ENCODE measurements at regions not wholly inside any gene's neighbourhood (a gene's known extent, or its start where the extent isn't known, plus 50 kb on each side); places are given as distances from the start of the nearest gene placed in this dataset.

DNA sequence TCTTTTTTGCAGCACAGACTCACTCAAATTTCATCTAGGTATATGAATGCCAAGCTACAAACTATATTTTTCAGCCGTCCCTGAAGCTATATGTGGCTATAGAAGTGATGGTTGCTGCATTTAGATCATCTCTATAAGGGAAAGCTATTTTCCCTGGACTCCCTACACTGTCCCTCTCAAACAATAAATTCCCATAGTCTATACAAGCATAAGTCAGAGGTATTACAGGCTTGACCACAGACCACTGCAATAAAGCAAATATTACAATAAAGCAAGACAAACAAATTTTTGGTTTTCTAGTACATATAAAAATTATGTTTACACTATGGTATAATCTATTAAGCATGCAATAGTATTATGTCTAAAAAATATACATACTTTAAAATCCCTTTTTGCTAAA lies 1015.5 kb upstream of the LRRN3 start:
- FAIRE-seq: no peak

DNA sequence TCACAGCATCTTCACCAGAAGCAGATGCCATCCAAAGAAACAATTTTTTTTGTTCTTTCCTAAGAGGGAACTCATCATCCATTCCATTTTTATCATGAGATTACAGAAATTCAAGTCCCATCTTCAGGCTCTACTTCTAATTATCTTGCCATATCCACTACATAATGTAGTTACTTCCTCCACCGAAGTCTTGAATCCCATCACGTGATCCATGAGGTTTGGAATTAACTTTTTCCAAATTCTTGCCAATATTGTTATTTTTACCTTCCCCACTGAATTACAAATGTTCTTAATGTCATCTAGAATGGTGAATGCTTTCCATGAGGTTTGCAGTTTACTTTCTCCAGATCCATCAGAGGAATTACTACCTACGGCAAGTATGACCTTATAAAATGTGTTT lies 1014.7 kb upstream of the LRRN3 start:
- no peak for FAIRE-seq

DNA sequence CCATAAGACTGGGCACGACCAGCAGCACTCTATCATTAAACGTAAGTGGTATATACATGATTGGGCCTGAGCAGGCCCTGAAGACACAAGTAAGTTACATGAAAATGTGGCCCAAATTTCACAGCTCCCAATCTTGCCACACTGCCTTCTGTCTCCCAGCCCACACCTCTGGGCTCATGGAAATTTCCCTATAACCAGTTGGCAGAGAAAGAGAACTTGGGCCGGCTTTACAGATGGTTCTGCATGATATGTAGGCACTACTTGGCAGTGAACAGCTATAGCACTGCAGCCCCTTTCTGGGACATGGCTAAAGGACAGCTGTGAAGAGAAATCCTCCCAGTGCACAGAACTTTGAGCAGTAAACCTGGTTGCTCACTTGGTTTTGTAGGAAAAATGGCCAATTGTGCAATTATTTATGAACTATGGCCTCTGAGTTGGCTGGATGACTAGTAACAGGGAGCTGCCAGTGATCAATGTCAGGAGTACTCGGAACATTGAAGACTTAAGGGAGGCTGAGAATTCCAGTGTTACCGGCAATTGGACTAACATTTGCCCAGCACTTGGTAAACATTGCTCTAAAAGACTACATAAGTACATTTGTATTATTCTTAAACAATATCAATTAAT lies 1006.6 kb upstream of the LRRN3 start:
- FAIRE-seq: no peak

DNA sequence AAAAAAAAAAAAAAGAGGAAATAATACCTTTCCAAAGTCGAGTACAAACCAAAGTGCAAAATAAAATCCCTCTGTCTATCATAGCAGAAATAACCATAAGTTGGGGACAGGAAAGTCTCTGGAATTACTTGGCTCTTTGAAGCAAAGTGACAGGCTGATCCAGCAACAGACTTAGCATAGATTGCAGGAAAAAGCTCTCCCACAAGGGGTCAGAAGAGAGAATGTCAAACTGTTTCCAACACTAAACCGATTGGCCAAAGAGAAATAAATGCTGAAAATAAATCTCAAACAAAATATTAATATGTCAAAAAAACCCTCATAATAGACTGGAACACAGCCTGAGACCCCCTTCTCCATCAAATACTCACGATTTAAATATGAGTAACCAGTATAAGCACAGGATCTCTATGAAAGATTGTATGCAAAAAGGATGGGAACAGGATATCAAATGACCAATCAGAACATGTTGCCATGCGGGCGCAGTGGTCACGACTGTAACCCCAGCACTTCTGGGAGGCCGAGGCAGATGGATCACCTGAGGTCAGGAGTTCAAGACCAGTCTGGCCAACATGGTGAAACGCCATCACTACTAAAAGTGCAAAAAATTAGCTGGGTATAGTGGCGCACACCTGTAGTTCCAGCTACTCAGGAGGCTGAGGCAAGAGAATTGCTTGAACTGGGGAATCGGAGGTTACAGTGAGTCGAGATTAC lies 1000.7 kb upstream of the LRRN3 start:
- FAIRE-seq: no peak

DNA sequence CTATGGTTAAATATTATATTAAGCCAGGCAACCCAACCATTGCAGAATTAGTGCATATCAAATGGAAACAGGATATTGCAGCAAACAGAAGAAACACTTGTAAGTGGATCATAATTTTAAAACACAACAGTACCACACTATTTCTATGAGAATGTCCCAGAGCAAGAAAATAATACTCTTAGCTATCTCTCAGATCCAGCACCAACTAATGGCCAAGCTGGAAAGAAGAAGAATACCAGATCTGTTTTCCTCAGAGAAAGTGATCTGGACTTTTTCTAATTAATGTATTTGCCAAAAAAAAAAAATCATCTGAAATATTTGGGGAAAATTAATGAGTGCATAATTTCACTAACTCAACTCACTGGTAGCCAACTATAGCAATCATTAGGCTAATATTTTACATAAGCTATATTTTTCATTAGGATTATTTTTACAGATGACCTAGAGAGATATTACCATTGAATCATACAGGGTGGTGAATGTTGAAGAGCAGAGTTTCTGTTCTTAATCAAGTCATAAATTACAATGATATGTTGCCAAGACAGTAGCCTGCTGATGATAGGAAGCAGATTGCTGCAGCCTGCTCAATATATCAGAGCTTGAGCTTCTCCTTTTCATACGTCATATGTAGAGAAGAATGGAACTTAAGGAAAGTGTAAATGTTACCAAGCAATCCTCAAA lies 995.4 kb upstream of the LRRN3 start:
- no peak for FAIRE-seq

DNA sequence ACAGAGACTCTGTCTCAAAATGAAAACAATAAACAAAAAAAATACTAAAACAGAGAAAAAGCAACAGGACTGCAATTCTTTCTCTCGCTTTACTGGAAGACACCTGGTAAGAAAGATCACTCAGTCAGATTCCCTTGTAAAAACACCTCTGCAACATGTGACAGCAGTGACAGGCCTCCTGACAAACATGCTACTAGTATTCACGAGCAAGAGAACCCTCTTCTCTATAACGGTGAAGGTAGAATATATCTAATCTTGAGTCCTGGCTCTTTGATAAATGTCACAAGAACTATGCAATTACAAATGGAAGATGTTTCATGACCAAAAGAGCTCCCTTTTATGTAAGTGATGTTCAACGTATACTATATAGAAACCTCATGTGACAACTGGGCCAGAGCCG lies 986.7 kb upstream of the LRRN3 start:
- FAIRE-seq: no peak

DNA sequence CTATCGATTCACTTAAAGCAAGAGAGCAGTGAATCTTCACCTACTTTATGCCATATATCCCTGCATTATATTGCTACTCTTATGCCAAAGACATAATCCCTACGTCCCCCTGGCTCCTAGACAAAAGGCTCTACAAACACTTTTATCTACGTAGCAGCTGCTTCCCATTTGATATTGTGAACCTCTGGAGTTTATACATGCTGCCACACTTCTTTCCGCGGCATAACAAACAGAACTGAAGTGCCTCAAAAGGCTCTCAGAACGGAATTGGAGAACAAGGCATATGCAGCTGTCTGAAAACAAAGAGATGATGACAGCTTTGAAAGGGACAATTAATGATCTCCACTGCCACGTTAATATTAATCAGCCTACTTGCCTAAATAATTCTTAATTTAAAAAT lies 985.6 kb upstream of the LRRN3 start:
- FAIRE-seq: no peak

DNA sequence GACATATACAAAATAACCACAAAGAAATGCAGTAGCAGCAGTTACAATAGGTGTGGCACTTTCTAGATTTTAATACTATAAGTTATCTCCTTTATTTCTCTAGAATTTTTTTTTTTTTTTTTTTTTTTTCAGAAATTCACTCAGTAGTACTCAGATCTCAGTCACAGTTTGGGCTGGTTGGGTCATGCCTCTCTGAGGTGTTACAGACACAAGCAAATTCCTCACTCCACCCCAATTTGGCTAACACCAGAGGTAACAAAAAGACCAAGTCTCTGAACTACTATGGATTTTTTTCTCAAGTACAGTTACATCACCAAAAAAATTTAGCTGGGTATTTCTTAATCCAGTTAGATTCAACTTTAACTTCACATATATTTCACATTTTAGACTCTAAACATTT lies 985.1 kb upstream of the LRRN3 start:
- FAIRE-seq: no peak

DNA sequence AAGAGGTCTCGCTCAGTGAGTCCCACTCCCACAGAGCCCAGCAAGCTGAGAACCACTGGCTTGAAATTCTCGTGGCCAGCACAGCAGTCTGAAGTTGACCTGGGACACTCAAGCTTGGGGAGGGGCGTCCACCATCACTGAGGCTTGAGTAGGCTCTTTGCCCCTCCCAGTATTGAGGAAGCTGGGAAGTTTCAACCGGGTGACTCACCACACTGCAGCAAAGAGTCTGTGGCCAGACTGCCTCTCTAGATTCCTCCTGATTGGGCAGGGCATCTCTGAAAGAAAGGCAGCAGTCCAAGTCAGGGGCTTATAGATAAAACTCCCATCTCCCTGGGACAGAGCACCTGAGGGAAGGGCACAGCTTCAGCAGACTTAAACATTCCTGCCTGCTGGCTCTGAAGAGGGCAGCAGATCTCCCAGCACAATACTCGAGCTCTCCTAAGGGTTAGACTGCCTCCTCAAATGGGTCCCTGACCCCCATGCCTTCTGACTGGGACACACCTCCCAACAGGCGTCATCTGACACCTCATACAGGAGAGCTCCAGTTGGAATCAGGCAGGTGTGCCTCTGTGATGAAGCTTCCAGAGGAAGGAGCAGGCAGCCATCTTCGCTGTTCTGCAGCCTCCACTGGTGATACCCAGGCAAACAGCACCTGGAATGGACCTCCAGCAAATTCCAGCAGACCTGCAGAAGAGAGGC lies 970.9 kb upstream of the LRRN3 start:
- FAIRE-seq: no peak

DNA sequence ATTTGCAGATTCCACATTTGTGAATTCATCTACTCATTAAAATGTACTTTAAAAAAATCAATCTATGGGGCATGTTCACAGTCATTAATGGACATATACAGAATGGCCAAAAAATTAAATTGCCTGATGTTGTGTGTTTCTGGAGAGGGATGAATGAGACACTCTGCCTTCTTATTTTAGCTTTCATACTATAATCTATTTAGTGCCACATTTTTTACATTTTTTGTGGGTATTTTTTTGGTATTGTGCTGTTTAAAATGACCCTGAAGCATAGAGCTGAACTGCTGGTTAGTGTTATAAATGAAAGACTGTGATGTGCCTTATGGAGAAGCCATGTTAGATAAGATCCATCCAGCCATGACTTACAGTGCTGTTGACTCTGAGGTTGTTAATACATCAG lies 961.8 kb upstream of the LRRN3 start:
- FAIRE-seq: no peak

DNA sequence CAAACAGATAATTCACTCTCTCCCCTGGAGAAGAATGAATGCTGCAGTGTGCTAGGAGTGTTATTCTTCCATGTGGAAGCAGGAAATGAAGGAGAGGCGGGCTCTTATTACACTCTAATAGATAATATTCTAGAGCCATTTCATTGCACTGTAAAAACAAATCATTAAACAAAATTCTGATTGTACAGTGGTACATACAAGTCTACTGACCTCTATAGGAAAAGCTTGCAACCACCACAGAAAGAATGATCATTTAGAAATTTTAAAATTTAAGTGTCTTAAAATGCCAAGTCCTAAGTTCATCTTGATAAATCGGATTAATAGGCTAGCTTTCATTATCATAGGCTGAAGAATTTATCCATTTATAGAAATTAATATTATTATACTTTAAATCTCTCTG lies 960.3 kb upstream of the LRRN3 start:
- peak; percentile 66 for FAIRE-seq

DNA sequence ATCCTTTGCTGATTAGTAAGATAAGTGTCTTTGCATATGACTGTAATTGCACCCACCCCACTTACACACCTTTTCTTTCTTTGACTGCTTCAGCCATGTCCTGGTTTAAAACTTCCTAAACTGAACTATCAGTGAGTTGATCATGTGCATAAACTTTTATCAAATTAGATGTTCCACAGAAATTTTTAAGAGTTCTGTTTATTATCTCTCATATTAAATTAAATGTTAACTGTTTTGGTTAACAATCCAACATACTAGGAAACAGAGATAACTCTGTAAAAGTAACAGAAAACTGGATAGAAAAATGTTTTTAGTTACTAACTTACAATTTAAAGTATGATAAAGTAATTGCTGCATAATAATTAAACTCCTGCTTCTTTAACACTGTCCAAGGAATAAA lies 959.6 kb upstream of the LRRN3 start:
- no peak for FAIRE-seq

DNA sequence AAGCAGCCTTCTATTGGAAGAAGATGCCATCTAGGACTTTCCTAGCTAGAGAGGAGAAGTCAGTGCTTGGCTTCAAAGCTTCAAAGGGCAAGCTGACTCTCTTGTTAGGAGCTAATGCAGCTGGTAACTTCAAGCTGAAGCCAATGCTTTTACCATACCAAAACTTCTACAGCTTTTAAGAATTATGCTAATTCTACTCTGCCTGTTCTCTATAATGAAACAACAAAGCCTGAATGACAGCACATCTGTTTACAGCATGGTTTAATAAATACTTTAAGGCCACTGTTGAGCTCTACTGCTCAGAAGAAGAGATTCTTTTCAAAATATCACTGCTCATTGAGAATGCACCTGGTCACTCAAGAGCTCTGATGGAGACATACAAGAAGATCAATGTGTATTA lies 951.9 kb upstream of the LRRN3 start:
- FAIRE-seq: no peak

DNA sequence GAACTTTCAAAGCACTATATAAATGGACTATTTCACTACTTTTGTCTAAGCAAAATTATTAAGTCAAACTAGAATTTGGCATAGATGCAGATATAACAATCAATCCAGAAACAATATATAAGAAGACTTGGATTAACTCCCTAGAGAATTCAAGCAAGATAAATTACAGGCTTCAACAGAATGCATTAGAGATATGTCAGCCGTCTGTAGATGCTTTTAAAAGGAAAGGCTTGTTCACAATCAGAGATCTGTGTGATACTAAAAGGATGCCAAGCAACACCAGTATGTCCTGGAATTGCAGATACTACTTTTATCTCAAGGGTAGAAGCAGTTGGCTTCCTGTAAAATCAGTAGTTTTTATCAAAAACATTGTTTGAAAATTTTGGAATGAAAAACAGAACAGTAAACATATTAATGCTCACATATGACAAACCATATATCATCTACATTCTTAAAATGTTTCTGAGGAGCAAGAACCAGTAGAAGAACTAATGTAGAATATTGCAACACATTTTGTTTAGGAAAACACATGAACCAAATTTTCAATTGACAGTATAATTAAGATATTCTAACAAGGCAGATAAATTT lies 947.9 kb upstream of the LRRN3 start:
- FAIRE-seq: no peak

DNA sequence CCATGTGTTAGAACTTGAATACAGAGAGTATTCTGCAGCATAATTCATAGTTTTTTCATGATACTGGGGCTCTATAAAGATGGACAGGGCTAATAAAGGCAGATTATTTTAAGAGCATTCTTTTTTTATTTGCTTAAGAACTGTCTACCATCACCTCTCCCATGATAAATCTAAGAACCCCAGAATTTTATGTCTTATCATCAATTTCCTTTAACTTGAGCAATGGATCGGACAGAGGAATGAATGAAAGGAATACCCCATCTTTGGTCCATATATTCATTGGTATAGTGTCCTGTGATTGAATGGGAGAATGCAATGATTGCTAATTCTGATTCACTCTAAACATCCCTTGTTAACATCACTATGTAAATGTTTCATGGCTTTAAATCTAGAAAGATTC lies 946.3 kb upstream of the LRRN3 start:
- FAIRE-seq: no peak

DNA sequence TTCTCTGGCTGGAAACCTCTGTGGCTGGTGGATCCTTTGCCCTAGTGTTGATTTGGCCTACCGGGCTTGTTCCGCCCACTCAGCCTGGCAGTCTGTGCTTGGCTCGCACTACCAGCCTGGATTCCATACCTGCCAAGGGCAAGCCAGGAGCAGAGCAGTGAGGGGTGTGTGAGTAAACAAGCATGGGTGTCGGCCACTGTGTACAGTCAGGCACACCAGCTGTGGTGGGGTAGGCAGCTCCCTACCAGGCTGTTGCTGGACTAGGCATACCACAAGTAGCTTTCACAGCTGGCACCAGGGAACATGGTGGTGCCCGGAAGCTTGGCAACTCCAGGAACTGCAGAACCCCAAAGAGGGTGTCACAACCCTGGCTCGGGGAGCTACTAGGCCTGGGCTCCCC lies 942.9 kb upstream of the LRRN3 start:
- FAIRE-seq: no peak

DNA sequence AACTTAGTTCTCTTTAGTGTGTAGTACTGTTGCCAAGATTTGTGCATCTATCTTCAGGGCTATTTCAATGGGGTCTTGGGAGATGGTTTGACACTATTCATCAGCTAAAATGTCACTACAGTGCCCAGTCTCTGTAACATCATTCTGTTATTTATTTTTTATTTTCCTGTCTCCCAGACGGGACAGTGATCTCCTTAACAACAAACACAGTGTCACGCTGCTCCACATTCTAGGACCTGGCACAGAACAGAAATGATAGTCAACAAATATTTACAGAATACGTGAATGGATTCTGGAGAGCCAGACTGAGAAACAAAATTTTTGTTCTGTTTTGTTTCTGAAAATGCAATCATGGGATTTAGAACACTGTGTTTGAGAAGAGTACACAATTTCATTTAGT lies 937.7 kb upstream of the LRRN3 start:
- no peak for FAIRE-seq

DNA sequence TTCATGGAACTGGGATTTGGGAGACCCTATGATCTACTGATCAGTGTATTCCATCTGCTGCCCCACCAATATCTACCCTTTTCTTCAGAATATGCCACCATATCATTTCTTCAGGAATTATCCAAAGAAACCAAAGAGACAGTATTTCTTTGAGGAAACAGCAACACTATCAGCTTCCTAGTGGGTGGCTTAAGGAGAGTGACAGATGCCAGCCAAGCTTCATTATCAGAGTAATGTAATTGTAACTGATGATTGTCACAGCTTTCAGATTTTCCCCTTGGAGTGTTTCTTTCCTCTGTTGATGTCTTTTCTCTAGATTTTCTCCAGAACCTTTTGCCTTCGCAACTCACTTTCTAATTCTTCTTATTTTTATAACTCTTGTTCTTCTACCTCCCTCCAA lies 934.4 kb upstream of the LRRN3 start:
- no peak for FAIRE-seq

DNA sequence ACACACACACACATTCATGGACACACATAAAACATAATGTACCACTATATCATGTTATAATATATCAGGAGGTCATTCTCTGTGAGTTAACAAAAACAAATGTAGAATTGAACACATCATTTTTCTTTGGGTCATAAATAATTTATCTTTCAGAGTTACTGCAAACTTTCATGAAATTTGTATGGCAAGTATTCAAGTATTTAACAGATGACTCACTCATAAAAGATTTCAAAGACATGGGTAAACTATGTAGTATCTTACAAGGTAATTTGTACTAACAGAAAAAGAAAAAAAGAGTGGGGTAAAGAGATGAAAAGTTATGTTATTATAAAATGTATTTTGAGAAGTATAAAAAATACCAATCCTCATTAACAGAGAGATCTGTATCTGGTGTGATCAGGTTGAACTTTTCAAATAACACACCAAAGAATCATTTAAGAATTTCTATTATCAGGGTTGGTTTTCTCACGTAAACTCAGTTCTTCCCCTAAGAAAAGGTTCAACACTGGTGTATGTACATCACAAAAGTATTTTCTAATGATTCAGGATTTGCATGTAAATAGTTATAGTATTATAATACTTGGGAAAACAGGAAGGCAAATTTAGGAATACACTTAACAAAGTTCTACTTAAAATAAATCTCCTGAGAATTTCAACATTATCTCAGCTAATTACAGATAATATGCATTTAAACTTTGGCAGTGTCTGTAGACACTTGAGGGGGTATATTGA lies 933.1 kb upstream of the LRRN3 start:
- FAIRE-seq: peak; percentile 24

DNA sequence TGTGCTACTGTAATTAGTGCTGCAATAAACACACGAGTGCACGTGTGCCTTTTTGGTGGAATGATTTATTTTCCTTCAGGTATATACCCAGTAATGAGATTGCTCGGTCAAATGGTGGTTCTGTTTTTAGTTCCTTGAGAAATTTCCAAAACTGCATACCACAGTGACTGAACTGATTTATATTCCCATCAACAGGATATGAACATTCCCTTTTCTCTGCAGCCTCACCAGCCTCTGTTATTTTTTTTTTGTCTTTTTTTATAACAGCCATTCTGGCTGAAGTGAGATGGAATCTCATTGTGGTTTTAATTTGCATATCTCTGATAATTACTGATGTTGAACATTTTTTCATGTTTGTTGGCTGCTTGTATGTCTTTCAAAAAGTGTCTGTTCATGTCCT lies 922.9 kb upstream of the LRRN3 start:
- no peak for FAIRE-seq

DNA sequence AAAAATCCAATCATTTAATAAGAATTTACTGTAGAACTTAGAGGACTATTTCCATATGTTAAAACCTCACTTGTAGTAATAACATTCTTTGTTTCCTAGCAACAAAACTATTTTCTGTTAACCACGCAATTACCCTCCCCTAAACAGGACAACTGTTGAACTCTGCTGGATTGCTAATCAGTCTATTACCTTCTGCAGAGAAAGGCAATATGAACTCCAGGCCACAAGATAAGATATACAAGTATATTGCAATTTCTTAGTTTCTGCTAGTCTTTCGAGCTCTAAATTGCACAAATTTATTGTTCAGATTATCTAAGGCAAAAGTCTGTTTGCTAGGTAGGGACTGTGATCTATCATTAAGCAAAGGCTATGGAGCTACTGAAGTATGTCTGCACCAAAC lies 920.1 kb upstream of the LRRN3 start:
- no peak for FAIRE-seq

DNA sequence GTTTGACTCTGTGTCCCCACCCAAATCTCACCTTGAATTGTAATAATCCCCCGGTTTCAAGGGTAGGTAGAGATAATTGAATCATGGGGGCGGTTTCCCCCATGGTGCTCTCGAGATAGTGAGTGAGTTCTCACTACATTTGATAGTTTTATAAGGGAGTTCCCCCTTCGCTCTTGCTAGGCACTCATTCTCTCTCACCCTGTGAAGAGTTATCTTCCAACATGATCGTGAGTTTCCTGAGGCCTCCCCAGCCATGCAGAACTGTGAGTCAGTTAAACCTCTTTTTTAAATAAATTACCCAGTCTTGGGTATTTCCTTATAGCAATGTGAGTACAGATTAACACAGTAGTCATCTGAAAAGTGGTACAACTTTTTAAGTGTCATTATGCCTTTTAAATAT lies 913.5 kb upstream of the LRRN3 start:
- FAIRE-seq: no peak

DNA sequence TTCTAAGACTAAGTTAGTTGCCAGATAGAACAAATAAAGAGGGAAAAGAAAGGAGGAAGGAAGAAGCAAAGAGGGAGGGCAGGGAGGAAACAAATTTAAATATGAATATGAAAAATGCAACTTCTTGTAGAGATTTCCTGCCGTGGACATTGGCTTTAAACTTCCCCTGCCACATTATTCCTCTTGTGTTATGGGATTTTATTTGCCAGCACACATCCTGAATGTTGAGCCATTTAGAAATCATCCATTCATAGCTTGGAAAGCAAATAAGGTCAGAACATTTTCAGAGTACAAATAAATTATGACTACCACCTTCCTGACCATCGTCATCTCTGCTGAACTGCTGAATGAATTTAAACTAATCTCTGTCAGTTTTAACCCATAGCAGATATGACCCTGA lies 911.9 kb upstream of the LRRN3 start:
- no peak for FAIRE-seq
